ENCODE measurements at regions not wholly inside any gene's neighbourhood (a gene's known extent, or its start where the extent isn't known, plus 50 kb on each side); places are given as distances from the start of the nearest gene placed in this dataset.

GRCh38 chr9:82558346-82558745 lies 504.6 kb downstream of the RASEF start:
- TF ChIP-seq CTCF (IDR thresholded peaks at IDR 0.05) (no peak), POLR2A (IDR thresholded peaks at IDR 0.05) (no peak), POLR2AphosphoS5 (IDR thresholded peaks at IDR 0.05) (no peak)
